ENCODE measurements at regions not wholly inside any gene's neighbourhood (a gene's known extent, or its start where the extent isn't known, plus 50 kb on each side); places are given as distances from the start of the nearest gene placed in this dataset.

DNA sequence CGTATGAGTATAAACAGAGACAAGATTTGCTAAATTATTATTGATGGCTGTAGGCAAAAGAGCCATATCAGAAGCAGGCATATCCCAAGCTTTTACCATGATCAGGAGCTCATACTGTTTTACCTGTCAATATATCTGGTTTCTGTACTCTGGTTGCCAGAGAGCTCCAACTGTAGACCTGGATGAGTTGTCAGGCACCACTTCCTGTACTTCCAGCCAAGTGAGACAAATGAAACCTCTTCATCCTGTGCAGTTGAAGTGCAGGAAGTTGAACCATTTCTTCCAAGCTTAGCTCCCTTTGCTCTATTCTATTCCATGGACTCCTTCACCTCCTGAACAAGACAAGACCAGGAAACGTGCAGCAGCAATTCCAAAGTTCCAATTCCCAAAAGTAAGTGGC lies 115.6 kb downstream of the ZNF281 start:
- TF ChIP-seq, protein P1, sequence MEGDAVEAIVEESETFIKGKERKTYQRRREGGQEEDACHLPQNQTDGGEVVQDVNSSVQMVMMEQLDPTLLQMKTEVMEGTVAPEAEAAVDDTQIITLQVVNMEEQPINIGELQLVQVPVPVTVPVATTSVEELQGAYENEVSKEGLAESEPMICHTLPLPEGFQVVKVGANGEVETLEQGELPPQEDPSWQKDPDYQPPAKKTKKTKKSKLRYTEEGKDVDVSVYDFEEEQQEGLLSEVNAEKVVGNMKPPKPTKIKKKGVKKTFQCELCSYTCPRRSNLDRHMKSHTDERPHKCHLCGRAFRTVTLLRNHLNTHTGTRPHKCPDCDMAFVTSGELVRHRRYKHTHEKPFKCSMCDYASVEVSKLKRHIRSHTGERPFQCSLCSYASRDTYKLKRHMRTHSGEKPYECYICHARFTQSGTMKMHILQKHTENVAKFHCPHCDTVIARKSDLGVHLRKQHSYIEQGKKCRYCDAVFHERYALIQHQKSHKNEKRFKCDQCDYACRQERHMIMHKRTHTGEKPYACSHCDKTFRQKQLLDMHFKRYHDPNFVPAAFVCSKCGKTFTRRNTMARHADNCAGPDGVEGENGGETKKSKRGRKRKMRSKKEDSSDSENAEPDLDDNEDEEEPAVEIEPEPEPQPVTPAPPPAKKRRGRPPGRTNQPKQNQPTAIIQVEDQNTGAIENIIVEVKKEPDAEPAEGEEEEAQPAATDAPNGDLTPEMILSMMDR (IDR thresholded peaks at IDR 0.05; ENCODE audit: low read depth, low read length, missing input control): no peak
- TF ChIP-seq, protein P2, sequence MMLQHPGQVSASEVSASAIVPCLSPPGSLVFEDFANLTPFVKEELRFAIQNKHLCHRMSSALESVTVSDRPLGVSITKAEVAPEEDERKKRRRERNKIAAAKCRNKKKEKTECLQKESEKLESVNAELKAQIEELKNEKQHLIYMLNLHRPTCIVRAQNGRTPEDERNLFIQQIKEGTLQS (IDR thresholded peaks at IDR 0.05): no peak

Measured in liver (tissue), 3 donors.